K562 (cell line): ENCODE measurements at regions not wholly inside any gene's neighbourhood (a gene's known extent, or its start where the extent isn't known, plus 50 kb on each side); places are given as distances from the start of the nearest gene placed in this dataset.

ENCODE experiments used
- CBFA2T2 ChIP-seq: fragments of 450-650 bp; conservative IDR thresholded peaks from 2 replicates; pipeline ENCODE4 v1.6.1; 2017; ENCODE audit warnings: mild to moderate bottlenecking
- CUX1 ChIP-seq: fragments of 200-800 bp; sonication (Bioruptor generic); IDR thresholded peaks from 2 replicates; pipeline ENCODE4 v1.6.1; 2016; ENCODE audit warnings: missing genetic modification characterization, missing compliant biosample characterization
- FOXM1 ChIP-seq, 2 experiments: fragments of 450-650 bp in 1 of 2; sonication (generic) in 1 of 2; formaldehyde crosslinking in 1 of 2; IDR thresholded peaks; 2 replicates each; pipeline versions ENCODE4 v1.6.1 to v1.9.0; 2017 to 2022; ENCODE audit warnings: low read depth in 2 of 2, mild to moderate bottlenecking in 2 of 2, missing genetic modification reagents in 1 of 2, moderate library complexity in 1 of 2
- KLF16 ChIP-seq: IDR thresholded peaks from 2 replicates; pipeline ENCODE4 v1.6.1; 2016; ENCODE audit warnings: antibody characterized with exemption
- NR2F6 ChIP-seq: fragments of 450-650 bp; formaldehyde crosslinking; IDR thresholded peaks from 2 replicates; pipeline ENCODE4 v1.4.0; 2020; ENCODE audit warnings: mild to moderate bottlenecking
- NR4A1 ChIP-seq, 2 experiments: fragments of 250-450 bp in 1 of 2; fragments of 450-650 bp in 1 of 2; sonication (Bioruptor Pico) in 1 of 2; IDR thresholded peaks; 2 replicates each; pipeline versions ENCODE4 v1.4.0 to v1.6.1; 2016 to 2020; ENCODE audit warnings: mild to moderate bottlenecking in 2 of 2, missing compliant biosample characterization in 1 of 2, missing genetic modification characterization in 1 of 2, moderate library complexity in 1 of 2
- PYGO2 ChIP-seq: fragments of 450-650 bp; IDR thresholded peaks from 2 replicates; pipeline ENCODE4 v1.6.1; 2016; ENCODE audit warnings: mild to moderate bottlenecking, missing genetic modification characterization, moderate library complexity, missing compliant biosample characterization
- TBL1XR1 ChIP-seq, 2 experiments: IDR thresholded peaks; 2 replicates each; pipeline ENCODE4 v1.6.1; 2012; ENCODE audit warnings: improper control_type of control experiment in 2 of 2, low read length in 2 of 2, mild to moderate bottlenecking in 1 of 2
- ZBTB34 ChIP-seq: fragments of 250-450 bp; sonication (Bioruptor Pico); IDR thresholded peaks from 2 replicates; pipeline ENCODE4 v1.8.0; 2021; ENCODE audit warnings: mild to moderate bottlenecking, moderate library complexity
- ZEB2 ChIP-seq: fragments of 450-650 bp; IDR thresholded peaks from 2 replicates; pipeline ENCODE4 v1.6.1; 2016
- ZNF584 ChIP-seq: fragments of 200-800 bp; sonication (Bioruptor generic); IDR thresholded peaks from 2 replicates; pipeline ENCODE4 v1.6.1; 2016; ENCODE audit warnings: low read depth, mild to moderate bottlenecking, missing genetic modification characterization, missing compliant biosample characterization
- ZNF586 ChIP-seq: fragments of 450-650 bp; formaldehyde crosslinking; conservative IDR thresholded peaks from 2 replicates; pipeline ENCODE4 v1.4.0; 2020; ENCODE audit warnings: mild to moderate bottlenecking, moderate library complexity

DNA sequence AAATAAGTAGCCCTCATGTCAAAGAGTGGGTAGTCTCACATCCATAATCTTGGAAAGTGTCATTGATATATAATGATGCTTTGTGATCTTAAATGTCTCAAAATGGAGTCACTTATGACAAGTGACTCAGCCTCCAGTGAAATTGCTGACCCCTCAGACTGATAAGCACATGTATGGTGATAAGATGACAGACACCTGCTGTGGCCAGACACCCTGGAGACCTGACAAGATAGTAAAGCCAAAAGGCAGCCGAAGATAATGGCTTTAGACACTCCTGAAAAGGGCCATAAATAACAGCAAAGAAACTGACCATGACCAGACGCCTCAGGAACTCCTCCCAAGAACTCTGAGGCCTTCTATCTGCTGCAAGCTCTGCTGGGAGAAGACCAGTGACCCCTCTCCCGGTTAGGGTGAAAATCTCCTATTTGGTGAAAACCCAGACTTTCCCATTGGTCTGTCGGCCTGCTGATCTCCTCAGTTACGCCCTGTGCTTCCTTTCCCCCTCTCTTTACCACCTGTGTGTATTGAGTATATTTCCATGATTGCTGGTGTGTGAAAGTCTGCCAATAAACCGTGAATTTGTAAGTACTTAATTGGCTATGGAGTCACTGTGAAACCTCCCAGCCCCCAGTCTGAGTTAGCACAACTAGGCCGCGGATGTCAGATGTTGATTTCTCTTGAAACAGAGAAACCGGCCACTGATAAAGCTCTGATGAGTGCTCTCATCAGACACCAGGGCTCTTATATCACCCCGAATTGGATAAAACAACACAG, 226.7 kb upstream of the MYOCD start (continued):
- TF ChIP-seq ZNF584 (peak; percentile 92), NR2F6 (CRISPR knock-in tag) (no peak), TBL1XR1 (IDR thresholded peaks at IDR 0.05; ENCODE audit: low read length in 2 of 2) (peak; percentile 87 to 92), CBFA2T2 (peak; percentile 97), NR4A1 (CRISPR knock-in tag; IDR thresholded peaks at IDR 0.05) (no peak), NR4A1 (tag; IDR thresholded peaks at IDR 0.05) (peak; percentile 99), ZEB2 (peak; percentile 88), KLF16 (peak; percentile 92), PYGO2 (tag) (peak; percentile 64; the same call in 1 of the 2 replicates), ZBTB34 (peak; percentile 84; the same call in 1 of the 2 replicates), FOXM1 (IDR thresholded peaks at IDR 0.05; ENCODE audit: low read depth) (peak; percentile 89), FOXM1 (CRISPR knock-in tag; IDR thresholded peaks at IDR 0.05; ENCODE audit: low read depth) (no peak), ZNF586 (CRISPR knock-in tag) (no peak), CUX1 (CRISPR knock-in tag) (peak; percentile 92)
- TF ChIP-seq, all 486 proteins: peak for 166
